Nephron (organoid): ENCODE measurements at regions not wholly inside any gene's neighbourhood (a gene's known extent, or its start where the extent isn't known, plus 50 kb on each side); places are given as distances from the start of the nearest gene placed in this dataset.
"Not testable (repeated sequence)": the region's sequence is repeated elsewhere in the genome, so short reads cannot be mapped to it uniquely, and the experiment has no call there.

ENCODE experiments used
- H3K27ac Mint-ChIP-seq, 3 experiments: 2 replicates each; pipeline ENCODE4 v1.8.0; 2020; ENCODE audit warnings: mixed read lengths in 3 of 3, mild to moderate bottlenecking in 2 of 3, moderate library complexity in 1 of 3
- H3K27me3 Mint-ChIP-seq: 2 replicates; pipeline ENCODE4 v1.8.0; 2021; ENCODE audit warnings: low read depth, mild to moderate bottlenecking, moderate library complexity, mixed read lengths
- H3K36me3 Mint-ChIP-seq: 2 replicates; pipeline ENCODE4 v1.8.0; 2020; ENCODE audit warnings: low read depth, mixed read lengths
- H3K4me1 Mint-ChIP-seq: 2 replicates; pipeline ENCODE4 v1.8.0; 2020; ENCODE audit warnings: mixed read lengths
- H3K4me3 Mint-ChIP-seq, 3 experiments: 2 replicates each; pipeline ENCODE4 v1.8.0; 2020; ENCODE audit warnings: mild to moderate bottlenecking in 3 of 3, mixed read lengths in 3 of 3, moderate library complexity in 2 of 3
- H3K9me3 Mint-ChIP-seq: 2 replicates; pipeline ENCODE4 v1.8.0; 2020; ENCODE audit warnings: mixed read lengths
- TF ChIP-seq, protein P1 (sequence below), 3 experiments: fragments of 200-600 bp; sonication (generic); IDR thresholded peaks; one replicate each; pipeline ENCODE4 v1.5.0; 2021; ENCODE audit warnings: antibody characterized with exemption in 3 of 3; ENCODE audit not compliant: unreplicated experiment in 3 of 3

DNA sequence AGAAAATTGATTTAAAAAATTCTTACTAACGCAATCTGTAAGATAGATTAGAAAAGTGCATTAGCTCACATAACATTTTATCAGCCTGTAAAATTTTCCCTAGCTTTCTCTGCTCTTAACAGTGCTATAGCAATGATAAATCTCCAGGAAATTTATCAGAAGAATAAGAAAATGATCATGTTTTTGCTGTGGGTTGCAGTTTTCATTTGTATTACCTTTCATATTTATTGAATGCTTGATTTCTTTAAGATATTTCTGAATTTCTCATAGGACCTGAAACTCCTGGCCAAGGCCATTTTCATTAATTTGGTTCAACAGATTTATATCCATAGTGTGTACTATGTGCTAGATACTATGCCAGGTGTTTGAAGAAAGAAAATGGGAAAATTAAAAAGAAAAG lies 130.3 kb upstream of the STARD13 start:
- Mint-ChIP-seq H3K27me3 (no peaks in the 10 kb centered on the region), H3K4me1 (no peaks in the 10 kb centered on the region), H3K36me3 (no peaks in the 10 kb centered on the region), H3K9me3 (peaks cover 16% of the 10 kb centered on the region), H3K4me3 (no peak overlapping the region), H3K27ac (no peak overlapping the region)
- TF ChIP-seq, protein P1, sequence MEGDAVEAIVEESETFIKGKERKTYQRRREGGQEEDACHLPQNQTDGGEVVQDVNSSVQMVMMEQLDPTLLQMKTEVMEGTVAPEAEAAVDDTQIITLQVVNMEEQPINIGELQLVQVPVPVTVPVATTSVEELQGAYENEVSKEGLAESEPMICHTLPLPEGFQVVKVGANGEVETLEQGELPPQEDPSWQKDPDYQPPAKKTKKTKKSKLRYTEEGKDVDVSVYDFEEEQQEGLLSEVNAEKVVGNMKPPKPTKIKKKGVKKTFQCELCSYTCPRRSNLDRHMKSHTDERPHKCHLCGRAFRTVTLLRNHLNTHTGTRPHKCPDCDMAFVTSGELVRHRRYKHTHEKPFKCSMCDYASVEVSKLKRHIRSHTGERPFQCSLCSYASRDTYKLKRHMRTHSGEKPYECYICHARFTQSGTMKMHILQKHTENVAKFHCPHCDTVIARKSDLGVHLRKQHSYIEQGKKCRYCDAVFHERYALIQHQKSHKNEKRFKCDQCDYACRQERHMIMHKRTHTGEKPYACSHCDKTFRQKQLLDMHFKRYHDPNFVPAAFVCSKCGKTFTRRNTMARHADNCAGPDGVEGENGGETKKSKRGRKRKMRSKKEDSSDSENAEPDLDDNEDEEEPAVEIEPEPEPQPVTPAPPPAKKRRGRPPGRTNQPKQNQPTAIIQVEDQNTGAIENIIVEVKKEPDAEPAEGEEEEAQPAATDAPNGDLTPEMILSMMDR (IDR thresholded peaks at IDR 0.05; ENCODE audit: unreplicated experiment in 3 of 3), result no peak

DNA sequence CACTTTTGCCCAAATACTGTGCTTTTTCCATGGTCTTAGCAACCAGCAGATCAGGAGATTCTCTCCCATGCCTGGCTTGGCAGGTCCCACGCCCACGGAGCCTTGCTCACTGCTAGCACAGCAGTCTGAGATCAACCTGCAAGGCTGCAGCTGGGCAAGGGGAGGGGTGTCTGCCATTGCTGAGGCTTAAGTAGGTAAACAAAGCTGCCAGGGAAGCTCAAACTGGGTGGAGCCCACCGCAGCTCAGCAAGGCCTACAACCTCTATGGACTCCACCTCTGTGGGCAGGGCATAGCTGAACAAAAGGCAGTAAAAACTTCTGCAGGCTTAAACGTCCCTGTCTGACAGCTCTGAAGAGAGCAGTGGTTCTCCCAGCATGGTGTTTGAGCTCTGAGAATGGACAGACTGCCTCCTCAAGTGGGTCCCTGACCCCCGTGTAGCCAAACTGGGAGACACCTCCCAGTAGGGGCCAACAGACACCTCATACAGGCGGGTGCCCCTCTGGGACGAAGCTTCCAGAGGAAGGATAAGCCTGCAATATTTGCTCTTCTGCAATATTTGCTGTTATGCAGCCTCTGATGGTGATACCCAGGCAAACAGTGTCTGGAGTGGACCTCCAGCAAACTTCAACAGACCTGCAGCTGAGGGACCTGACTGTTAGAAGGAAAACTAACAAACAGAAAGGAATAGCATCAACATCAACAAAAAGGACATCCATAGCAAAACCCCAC lies 132.8 kb upstream of the STARD13 start:
- H3K27ac Mint-ChIP-seq, H3K4me3 Mint-ChIP-seq, H3K36me3 Mint-ChIP-seq, H3K4me1 Mint-ChIP-seq, H3K27me3 Mint-ChIP-seq: not testable (repeated sequence)
- peaks cover 17% of the 10 kb centered on the region for H3K9me3 Mint-ChIP-seq

DNA sequence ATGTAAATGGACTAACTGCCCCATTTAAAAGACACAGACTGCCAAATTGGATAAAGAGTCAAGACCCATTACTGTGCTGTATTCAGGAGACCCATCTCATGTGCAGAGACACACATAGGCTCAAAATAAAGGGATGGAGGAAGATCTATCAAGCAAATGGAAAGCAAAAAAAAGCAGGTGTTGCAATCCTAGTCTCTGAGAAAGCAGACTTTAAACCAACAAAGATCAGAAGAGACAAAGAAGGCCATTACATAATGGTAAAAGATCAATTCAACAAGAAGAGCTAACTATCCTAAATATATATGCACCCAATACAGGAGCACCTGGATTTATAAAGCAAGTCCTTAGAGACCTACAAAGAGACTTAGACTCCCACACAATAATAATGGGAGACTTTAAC lies 134.6 kb upstream of the STARD13 start:
- H3K4me1 Mint-ChIP-seq, H3K27ac Mint-ChIP-seq: not testable (repeated sequence)
- peaks cover 21% of the 10 kb centered on the region for H3K9me3 Mint-ChIP-seq

DNA sequence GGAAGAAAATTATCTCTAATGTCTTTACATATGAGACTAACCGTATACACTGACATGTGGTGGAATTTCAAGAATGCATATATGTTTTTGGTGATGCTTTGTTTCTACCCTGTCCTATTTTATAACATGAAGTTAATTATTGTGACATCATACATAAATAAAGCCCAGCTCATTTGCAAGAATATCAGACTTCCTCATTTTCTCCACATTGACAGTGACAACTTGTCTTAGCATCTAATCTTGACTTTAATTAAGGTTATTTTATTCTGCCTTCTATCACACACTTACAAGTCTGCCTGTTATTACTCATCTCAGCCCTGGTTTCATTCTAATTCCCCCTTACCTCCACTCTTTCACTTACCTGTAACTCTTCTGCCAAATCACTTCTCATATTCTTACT lies 140.6 kb upstream of the STARD13 start:
- H3K4me3 Mint-ChIP-seq, result no peak overlapping the region
- TF ChIP-seq, protein P1 (IDR thresholded peaks at IDR 0.05; ENCODE audit: unreplicated experiment in 3 of 3), result no peak

More for the DNA sequence above, 134.6 kb upstream of the STARD13 start:
- not testable (repeated sequence) for H3K4me3 Mint-ChIP-seq, H3K36me3 Mint-ChIP-seq, H3K27me3 Mint-ChIP-seq

DNA sequence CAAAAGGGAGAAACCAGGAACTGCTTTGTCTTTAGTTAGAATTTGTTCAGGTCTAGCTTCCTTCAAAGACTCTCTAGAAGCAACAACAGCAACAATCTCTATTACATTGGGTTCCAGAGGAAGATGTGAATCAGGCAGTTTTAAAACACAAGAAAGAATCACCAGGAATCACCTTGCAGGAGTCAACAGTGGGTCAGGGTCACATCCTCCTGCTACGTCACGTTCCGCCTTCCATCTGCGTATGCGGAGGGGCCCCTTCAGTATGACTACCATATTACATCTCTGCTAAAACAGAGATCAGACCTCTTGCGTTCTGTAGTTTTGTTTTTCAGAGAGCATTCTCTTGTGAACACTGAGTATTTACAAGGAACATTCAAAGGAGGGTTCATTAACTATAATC lies 147.8 kb upstream of the STARD13 start:
- H3K36me3 Mint-ChIP-seq, result no peaks in the 10 kb centered on the region
- H3K4me3 Mint-ChIP-seq, result no peak overlapping the region
- TF ChIP-seq, protein P1 (IDR thresholded peaks at IDR 0.05; ENCODE audit: unreplicated experiment in 3 of 3), result no peak
- no peak overlapping the region for H3K27ac Mint-ChIP-seq
- H3K27me3 Mint-ChIP-seq, result no peaks in the 10 kb centered on the region
- no peaks in the 10 kb centered on the region for H3K4me1 Mint-ChIP-seq
- peaks cover 3% of the 10 kb centered on the region for H3K9me3 Mint-ChIP-seq

More for the DNA sequence above, 140.6 kb upstream of the STARD13 start:
- H3K27ac Mint-ChIP-seq, result no peak overlapping the region
- H3K4me1 Mint-ChIP-seq, result no peaks in the 10 kb centered on the region
- peaks cover 7% of the 10 kb centered on the region for H3K27me3 Mint-ChIP-seq
- H3K9me3 Mint-ChIP-seq, result peaks cover 7% of the 10 kb centered on the region
- H3K36me3 Mint-ChIP-seq, result no peaks in the 10 kb centered on the region

DNA sequence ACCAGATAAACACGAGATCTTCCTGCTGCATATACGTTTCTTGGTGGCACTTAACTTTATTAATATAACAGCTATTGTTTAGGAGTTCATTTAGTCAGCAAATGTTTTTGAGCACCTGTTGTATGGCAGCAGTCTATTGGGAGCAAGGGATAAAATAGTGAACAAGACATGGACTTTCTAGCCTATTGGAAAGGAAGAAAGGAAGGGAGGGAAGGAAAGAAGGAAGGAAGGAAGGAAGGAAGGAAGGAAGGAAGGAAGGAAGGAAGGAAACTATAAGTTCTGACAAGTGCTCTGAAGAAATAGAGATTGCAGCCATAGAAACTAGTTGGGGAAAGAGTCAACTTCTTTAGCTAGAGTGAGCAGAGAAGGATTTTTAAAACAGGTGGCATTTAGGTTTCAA lies 149.1 kb upstream of the STARD13 start:
- Mint-ChIP-seq H3K27ac (no peak overlapping the region), H3K9me3 (no peaks in the 10 kb centered on the region), H3K36me3 (no peaks in the 10 kb centered on the region), H3K27me3 (no peaks in the 10 kb centered on the region), H3K4me3 (no peak overlapping the region), H3K4me1 (no peaks in the 10 kb centered on the region)
- TF ChIP-seq, protein P1 (IDR thresholded peaks at IDR 0.05; ENCODE audit: unreplicated experiment in 3 of 3), result no peak

DNA sequence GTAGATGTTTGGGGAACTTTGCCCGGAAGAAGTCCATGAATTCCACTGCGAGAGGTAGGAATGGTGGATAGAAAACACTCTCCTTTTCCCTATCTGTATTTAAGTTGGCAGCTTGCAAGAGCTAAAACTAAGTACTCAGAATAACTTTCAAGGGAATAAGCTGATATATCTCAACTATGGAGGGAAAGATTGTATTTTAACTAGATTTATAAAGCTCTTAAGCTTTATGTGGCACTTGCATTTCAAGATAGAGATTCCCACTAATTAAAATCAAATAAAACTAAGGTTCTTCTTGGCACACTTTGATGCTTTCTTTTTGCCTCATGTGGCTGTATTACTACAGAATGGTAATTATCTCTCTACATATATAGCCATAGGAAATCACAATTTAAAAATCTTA lies 149.7 kb upstream of the STARD13 start:
- Mint-ChIP-seq H3K27ac (no peak overlapping the region), H3K9me3 (no peaks in the 10 kb centered on the region), H3K4me1 (no peaks in the 10 kb centered on the region), H3K27me3 (no peaks in the 10 kb centered on the region), H3K36me3 (no peaks in the 10 kb centered on the region), H3K4me3 (no peak overlapping the region)
- TF ChIP-seq, protein P1 (IDR thresholded peaks at IDR 0.05; ENCODE audit: unreplicated experiment in 3 of 3), result no peak
